Gastrocnemius medialis (tissue), 4 donors: ENCODE measurements at regions not wholly inside any gene's neighbourhood (a gene's known extent, or its start where the extent isn't known, plus 50 kb on each side); places are given as distances from the start of the nearest gene placed in this dataset.

ENCODE experiments used
- ATAC-seq, 2 donors: fragments of 150-250 bp; one replicate each; pipeline ENCODE4 v1.9.1; 2016
- DNase-seq, 2 donors: peaks; one replicate each; pipeline ENCODE4 v3.0.0-alpha.2; 2019
- H3K27ac ChIP-seq, 4 donors: fragments of 200-600 bp; sonication (generic); 1 replicate in 1 of 4; 2 replicates in 3 of 4; pipeline ENCODE4 v1.5.1; 2016 to 2018; ENCODE audit warnings: mild to moderate bottlenecking in 2 of 4, moderate library complexity in 1 of 4
- H3K27me3 ChIP-seq, 3 donors: fragments of 200-600 bp; sonication (generic) in 2 of 3; 1 replicate in 1 of 3; 2 replicates in 2 of 3; pipeline versions ENCODE4 v1.5.1 to v1.6.0; 2016 to 2019; ENCODE audit warnings: mild to moderate bottlenecking in 1 of 3, moderate library complexity in 1 of 3
- H3K36me3 ChIP-seq, 2 donors: fragments of 200-600 bp; sonication (generic) in 1 of 2; one replicate each; pipeline ENCODE4 v1.5.1; 2017 to 2018
- H3K4me1 ChIP-seq, 2 donors: fragments of 200-600 bp; sonication (generic) in 1 of 2; one replicate each; pipeline ENCODE4 v1.5.1; 2016 to 2017; ENCODE audit warnings: mild to moderate bottlenecking in 2 of 2
- H3K4me3 ChIP-seq, 4 donors: fragments of 200-600 bp; sonication (generic) in 3 of 4; 1 replicate in 1 of 4; 2 replicates in 3 of 4; pipeline ENCODE4 v1.5.1; 2016 to 2019; ENCODE audit warnings: mild to moderate bottlenecking in 2 of 4
- H3K9me3 ChIP-seq, 3 donors: fragments of 200-600 bp; sonication (generic) in 2 of 3; 1 replicate in 1 of 3; 2 replicates in 2 of 3; pipeline ENCODE4 v1.5.1; 2016 to 2019
- POLR2A ChIP-seq, 2 donors: fragments of 450-650 bp; IDR thresholded peaks; one replicate each; pipeline ENCODE4 v1.6.1; 2017; ENCODE audit warnings: antibody characterized with exemption in 2 of 2, mild to moderate bottlenecking in 2 of 2, moderate library complexity in 2 of 2
- in situ Hi-C, 4 donors: fragments of 200-750 bp; cut with MboI; loops; one replicate each; pipeline versions ENCODE4 v1.15.0 to v1.8.0; 2017; ENCODE audit warnings: low sequenced_read_pairs in 4 of 4
- intact Hi-C: fragments of 100-400 bp; cut with DNase I; formaldehyde crosslinking; loops from one replicate; pipeline ENCODE4 v1.15.1; 2023; ENCODE audit warnings: low total_unique reads
- TF ChIP-seq, protein P1 (sequence below), 5 experiments: fragments of 450-650 bp in 3 of 5; fragments of 200-600 bp in 2 of 5; sonication (generic) in 2 of 5; IDR thresholded peaks in 4 of 5; conservative IDR thresholded peaks in 1 of 5; 1 replicate in 4 of 5; 2 replicates in 1 of 5; pipeline ENCODE4 v1.5.1; 2016 to 2019; ENCODE audit warnings: antibody characterized with exemption in 5 of 5, mild to moderate bottlenecking in 3 of 5, moderate library complexity in 3 of 5

DNA sequence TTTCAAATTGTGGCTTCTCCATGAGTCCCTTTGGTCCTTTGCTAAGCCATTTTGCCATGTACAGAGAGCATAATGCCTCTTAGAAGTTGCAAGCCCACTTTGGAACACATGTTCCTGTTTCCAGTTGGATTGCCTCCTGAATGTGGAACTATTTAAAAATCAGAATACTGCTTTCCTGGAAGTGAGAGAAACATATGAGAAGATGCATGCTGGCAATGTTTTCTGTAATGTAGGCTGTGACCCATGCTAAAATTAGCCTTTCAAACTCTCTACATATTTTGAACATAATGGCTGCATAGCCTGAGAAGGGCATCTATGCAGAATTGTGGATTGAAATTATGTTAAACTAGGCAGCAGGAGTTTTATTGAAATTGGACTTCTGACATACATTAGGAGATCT, 175.5 kb upstream of the PAPPA start:
- in situ Hi-C loops (no loop called here), intact Hi-C loops (no loop called here)
- no peak for ATAC-seq
- no peaks in the 10 kb centered on the region for H3K27me3 ChIP-seq
- H3K36me3 ChIP-seq, result no peaks in the 10 kb centered on the region
- H3K9me3 ChIP-seq, result no peaks in the 10 kb centered on the region
- H3K4me1 ChIP-seq, result peaks cover 0 to 5% of the 10 kb centered on the region in 2 donors
- DNase-seq, result no peak
- no peak overlapping the region for H3K4me3 ChIP-seq
- TF ChIP-seq, protein P1, sequence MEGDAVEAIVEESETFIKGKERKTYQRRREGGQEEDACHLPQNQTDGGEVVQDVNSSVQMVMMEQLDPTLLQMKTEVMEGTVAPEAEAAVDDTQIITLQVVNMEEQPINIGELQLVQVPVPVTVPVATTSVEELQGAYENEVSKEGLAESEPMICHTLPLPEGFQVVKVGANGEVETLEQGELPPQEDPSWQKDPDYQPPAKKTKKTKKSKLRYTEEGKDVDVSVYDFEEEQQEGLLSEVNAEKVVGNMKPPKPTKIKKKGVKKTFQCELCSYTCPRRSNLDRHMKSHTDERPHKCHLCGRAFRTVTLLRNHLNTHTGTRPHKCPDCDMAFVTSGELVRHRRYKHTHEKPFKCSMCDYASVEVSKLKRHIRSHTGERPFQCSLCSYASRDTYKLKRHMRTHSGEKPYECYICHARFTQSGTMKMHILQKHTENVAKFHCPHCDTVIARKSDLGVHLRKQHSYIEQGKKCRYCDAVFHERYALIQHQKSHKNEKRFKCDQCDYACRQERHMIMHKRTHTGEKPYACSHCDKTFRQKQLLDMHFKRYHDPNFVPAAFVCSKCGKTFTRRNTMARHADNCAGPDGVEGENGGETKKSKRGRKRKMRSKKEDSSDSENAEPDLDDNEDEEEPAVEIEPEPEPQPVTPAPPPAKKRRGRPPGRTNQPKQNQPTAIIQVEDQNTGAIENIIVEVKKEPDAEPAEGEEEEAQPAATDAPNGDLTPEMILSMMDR (IDR thresholded peaks at IDR 0.05 in 4 of 5, conservative IDR thresholded peaks at IDR 0.05 in 1 of 5), result no peak
- TF ChIP-seq POLR2A (IDR thresholded peaks at IDR 0.05), result no peak
- H3K27ac ChIP-seq, result no peak overlapping the region

DNA sequence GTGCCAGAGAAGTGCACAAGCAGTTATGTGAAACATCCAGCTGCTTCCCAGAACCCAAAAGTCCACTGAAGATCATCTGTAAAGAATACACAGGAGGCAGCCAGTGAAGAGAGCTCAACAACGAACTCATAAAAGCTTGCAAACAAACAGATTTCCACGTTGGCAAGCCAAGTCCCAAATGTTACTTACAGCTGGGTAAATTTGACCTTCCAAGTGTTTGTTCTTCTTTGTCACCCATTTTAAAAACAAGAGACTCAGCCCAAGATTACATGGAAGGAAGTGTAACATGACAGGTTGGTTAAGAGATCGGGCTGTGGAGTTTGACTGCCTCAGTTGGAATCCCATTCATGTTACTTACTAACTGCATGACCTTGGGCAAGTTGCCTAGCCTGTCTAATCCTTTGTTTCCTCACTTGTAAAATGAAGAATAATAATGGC, 174.9 kb upstream of the PAPPA start:
- no peak for TF ChIP-seq POLR2A (IDR thresholded peaks at IDR 0.05)
- TF ChIP-seq, protein P1 (IDR thresholded peaks at IDR 0.05 in 4 of 5, conservative IDR thresholded peaks at IDR 0.05 in 1 of 5), result no peak

DNA sequence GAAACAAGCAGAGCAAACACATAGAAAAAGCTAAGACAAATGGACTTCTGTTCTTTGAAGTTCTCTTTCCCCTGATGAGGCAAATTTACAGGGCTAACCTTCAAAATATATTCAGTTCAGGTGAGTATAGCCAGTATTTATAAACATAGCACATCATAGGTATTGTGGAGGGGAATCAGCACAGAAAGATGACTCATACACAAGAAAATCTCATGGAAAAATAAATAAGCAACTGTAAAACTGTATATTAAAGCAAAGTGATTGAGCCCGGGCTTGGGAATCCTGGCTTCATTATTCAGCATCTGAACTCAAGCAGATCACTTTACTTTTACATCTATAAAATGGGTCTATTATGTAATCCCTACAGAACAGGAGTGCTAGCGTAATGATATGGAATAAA, 173.5 kb upstream of the PAPPA start:
- Histone ChIP-seq H3K27me3 (no peaks in the 10 kb centered on the region), H3K4me1 (peaks cover 0 to 5% of the 10 kb centered on the region in 2 donors), H3K36me3 (no peaks in the 10 kb centered on the region), H3K27ac (no peak overlapping the region), H3K9me3 (no peaks in the 10 kb centered on the region), H3K4me3 (no peak overlapping the region)
- DNase-seq (no peak), ATAC-seq (no peak)
- intact Hi-C loops, result no loop called here
- in situ Hi-C loops, result no loop called here
- TF ChIP-seq, protein P1 (IDR thresholded peaks at IDR 0.05 in 4 of 5, conservative IDR thresholded peaks at IDR 0.05 in 1 of 5), result no peak
- no peak for TF ChIP-seq POLR2A (IDR thresholded peaks at IDR 0.05)

More for the DNA sequence above, 174.9 kb upstream of the PAPPA start:
- in situ Hi-C loops (no loop called here), intact Hi-C loops (no loop called here)
- peaks cover 0 to 5% of the 10 kb centered on the region in 2 donors for H3K4me1 ChIP-seq
- no peaks in the 10 kb centered on the region for H3K27me3 ChIP-seq
- H3K27ac ChIP-seq, result no peak overlapping the region
- DNase-seq (no peak), ATAC-seq (no peak)
- H3K9me3 ChIP-seq, result no peaks in the 10 kb centered on the region
- H3K4me3 ChIP-seq, result no peak overlapping the region
- H3K36me3 ChIP-seq, result no peaks in the 10 kb centered on the region

- H3K36me3 ChIP-seq, result no peaks in the 10 kb centered on the region
- intact Hi-C loops (no loop called here), in situ Hi-C loops (no loop called here)
- no peak overlapping the region for H3K4me3 ChIP-seq
- no peak for ATAC-seq
- H3K4me1 ChIP-seq, result peaks cover 0 to 5% of the 10 kb centered on the region in 2 donors
- H3K27ac ChIP-seq, result no peak overlapping the region
- no peaks in the 10 kb centered on the region for H3K9me3 ChIP-seq
- TF ChIP-seq, protein P1 (IDR thresholded peaks at IDR 0.05 in 4 of 5, conservative IDR thresholded peaks at IDR 0.05 in 1 of 5), result no peak
- TF ChIP-seq POLR2A (IDR thresholded peaks at IDR 0.05), result no peak
- H3K27me3 ChIP-seq, result no peaks in the 10 kb centered on the region
- DNase-seq, result no peak
Observed at GRCh38 chr9:115980502-115980901, 173.1 kb upstream of the PAPPA start.

GRCh38 chr9:115980976-115981375, 172.6 kb upstream of the PAPPA start:
- Histone ChIP-seq H3K4me3 (no peak overlapping the region), H3K4me1 (peaks cover 0 to 5% of the 10 kb centered on the region in 2 donors), H3K27ac (no peak overlapping the region), H3K36me3 (no peaks in the 10 kb centered on the region), H3K27me3 (no peaks in the 10 kb centered on the region), H3K9me3 (no peaks in the 10 kb centered on the region)
- ATAC-seq (no peak), DNase-seq (no peak)
- in situ Hi-C loops (no loop called here), intact Hi-C loops (no loop called here)
- TF ChIP-seq POLR2A (IDR thresholded peaks at IDR 0.05), result no peak
- TF ChIP-seq, protein P1 (IDR thresholded peaks at IDR 0.05 in 4 of 5, conservative IDR thresholded peaks at IDR 0.05 in 1 of 5), result no peak
